H4 (cell line): ENCODE measurements at regions not wholly inside any gene's neighbourhood (a gene's known extent, or its start where the extent isn't known, plus 50 kb on each side); places are given as distances from the start of the nearest gene placed in this dataset.
"Not testable (repeated sequence)": the region's sequence is repeated elsewhere in the genome, so short reads cannot be mapped to it uniquely, and the experiment has no call there.

Experiments used
- DNase-seq: peaks from one replicate; pipeline ENCODE4 v3.0.0-alpha.2; 2015; ENCODE audit warnings: low spot score

DNA sequence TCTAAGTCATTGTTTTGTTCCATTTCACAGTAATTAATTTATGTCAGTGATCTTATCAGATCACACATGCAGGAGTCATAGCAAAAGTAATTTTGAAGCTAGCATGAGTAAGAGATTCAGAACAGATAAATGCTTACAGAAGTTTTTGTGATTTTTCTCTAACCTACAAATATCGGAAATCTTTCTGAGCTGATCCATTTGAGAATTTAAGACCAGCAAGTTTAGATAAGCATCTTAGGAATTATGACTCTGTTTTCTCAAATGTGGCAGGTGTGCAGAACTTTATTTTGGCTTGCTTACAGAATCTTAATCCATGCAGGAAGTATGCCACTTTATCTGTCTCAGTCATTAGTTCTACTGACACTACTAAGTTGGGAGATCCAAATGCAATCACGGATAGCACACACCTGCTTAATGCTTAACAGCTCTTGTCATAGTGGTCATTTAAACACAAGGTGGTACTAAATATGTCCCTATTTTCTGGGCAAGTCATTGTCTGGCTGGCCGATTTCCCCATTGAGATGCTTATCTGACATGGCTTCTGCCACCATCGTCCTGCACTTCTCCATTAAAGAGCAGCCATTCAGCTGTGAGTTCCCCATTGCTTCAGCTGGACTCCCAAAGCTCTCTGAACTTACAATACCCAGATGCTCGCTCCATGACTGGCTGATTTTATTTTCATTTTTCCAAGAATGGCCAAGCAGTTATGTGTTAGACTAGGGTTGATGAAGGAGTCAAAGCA lies 305.4 kb upstream of the NUDT12 start:
- DNase-seq, result no peak

DNA sequence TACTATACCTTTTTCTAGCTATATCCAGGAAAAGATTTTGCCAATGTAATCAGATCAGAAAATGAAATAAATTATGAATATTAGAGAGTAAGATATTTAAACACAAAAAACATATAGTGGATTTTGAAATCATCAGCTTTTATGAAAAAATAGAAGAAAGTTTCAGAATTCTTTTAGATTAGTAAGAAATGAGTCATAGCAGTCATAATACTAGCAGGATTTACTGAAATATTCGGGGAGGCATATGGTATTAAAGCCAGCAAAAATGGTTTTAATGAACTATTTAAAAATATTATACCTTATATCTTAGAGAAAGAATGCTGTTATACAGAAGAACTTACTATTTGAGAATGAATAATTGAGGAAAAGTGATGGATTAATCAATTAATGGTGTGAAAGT lies 303.6 kb upstream of the NUDT12 start:
- no peak for DNase-seq

DNA sequence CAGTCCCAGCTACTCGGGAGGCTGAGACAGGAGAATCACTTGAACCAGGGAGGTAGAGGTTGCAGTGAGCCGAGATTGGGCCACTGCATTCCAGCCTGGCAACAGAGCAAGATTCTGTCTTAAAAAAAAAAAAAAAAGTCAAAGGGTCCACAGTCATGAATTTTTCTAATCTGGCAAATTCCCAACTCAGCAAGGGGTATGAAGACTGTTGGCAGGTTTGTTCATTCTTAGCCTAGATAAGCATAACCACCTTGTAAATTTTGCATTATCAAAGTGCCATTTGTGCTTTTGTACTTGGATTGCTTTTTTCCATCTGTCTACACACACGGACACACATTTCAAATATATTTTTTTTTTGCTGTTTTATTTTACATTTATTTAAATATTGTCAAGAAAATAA lies 299.8 kb upstream of the NUDT12 start:
- DNase-seq, result no peak

DNA sequence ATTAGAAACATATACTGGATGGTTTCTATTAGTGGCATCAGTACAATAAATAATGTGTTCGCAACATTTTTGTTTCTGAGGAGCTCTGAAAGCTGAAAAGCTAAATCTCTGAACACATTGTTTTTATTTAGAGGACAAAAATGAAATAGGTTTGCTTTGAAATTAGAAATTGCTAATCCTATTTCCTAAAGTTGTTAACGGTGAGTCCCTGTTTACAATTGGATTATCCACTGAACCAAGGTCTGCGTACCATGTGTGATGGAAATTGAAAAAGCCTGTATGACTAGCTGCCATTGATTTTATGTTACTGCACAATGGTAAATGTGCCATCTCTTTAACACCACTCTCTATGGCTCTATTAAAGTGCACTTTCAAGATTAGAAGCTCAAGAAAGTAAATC lies 297.7 kb upstream of the NUDT12 start:
- no peak for DNase-seq

DNA sequence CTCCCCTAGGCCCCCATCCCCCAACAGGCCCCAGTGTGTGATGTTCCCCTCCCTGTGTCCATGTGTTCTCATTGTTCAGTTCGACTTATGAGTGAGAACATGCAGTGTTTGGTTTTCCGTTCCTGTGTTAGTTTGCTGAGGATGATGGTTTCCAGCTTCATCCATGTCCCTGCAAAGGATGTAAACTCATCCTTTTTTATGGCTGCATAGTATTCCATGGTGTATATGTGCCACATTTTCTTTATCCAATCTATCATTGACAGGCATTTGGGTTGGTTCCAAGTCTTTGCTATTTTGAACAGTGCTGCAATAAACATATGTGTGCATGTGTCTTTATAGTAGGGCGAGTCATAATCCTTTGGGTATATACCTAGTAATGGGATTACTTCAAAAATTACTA lies 295.8 kb upstream of the NUDT12 start:
- not testable (repeated sequence) for DNase-seq

DNA sequence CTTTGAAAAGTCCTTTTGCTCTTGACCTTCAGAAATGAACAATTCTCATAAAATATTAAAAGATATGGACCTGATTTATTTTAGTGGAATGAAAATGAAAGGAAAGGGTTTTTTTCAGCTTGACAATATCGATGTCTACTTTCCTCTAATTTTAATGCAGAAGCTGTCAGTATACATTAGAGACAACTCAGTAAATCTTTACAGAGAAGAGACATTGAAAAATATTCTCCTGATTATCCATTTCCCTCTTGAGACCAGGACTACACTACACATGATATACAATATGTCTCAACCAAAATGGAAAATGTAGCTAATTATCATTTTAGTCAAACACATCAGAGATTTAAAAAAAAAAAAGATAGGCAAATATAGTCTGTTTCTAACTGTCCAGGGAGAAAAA lies 288.5 kb upstream of the NUDT12 start:
- DNase-seq, result no peak

DNA sequence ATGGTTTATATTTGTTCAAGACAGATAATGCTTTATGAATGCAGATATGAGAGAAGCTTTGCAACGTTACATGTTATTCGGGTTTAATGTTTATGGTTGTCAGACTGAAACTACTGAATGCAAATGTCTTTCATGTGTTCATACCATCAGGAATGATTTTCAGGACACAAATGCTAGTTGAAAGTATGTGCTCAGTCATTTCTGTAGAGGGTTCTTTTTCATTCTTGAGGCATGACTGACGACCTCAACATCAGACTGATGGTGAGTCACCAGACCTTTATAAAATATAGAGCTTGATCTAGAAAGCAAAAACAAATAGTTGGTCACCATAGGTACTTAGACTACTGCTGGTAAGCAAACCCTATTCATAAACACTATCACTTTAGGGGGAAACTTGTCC lies 287.3 kb upstream of the NUDT12 start:
- peak; percentile 73 for DNase-seq

DNA sequence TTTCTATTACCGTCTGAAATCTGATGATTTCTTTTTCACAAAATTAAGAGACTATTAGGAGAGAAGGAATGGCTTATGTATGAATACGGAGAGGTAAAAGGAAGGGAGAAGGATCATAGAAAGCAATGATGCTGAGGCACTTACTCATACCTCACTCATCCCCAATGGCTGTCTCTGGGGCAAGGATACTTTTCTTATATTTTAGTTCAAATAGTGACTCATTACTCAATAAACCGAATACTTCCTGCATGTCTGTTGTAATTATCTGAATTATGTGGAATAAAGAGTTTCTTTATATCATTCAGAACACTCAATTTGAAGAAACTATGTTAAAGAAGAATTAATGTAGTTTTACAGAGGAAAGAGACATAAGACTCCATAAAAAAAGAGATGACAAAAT lies 284.5 kb upstream of the NUDT12 start:
- no peak for DNase-seq

DNA sequence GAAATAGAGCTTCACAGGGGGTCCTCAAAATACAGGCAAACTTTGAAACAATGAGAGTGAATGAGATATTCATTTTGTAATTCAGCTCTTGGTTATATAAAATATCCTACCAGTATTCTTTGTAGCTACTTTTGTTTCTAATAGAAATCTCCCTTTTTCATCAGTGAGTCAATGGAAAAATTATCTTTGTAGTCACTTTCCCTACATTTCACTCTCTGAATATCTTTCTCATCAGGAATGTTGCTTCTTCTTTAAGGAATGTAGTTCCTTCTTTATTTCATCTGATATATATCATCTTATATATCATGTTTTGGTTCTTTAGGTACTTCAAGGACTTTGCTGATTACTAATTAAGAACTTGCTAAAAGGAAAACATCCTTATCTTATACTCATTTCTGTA lies 280.3 kb upstream of the NUDT12 start:
- DNase-seq, result no peak

DNA sequence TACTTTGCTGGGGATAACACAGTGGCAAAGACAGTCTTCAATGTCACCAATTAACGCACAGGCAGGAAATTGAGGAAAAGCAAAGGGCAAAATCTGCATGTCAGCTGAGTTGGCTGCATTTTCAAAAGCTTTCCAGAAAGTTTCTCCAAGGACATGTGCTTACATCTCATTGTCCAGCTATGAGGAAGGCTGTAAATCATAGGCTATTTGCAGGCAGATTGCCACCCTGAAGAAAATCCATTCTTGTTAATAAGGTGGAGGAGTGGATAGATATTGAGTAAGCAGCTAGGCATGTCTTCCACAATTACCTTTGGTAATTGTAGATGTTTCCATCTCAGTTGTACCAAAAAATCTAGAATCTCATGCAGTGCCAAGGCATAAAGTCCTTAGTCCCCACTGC lies 278.0 kb upstream of the NUDT12 start:
- DNase-seq, result no peak

DNA sequence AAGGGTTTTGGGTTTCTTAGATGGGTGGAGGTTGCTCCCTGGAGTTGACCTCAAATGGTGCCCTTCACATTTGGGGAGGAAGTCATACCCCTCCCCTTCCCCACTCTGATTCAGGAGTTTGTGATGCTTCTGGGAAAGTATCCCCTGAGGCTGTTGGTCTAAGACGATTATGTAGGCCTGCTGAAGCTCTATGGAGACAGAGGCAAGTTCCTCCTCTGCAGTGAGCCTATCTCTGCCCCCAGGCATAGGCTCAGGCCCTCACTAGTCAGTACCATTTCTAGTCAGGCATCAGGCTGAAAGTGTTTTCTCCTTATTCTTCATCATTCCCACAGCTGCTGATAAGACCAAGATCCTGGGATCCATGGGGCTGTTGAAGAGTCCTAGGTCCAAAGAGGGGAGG lies 271.6 kb upstream of the NUDT12 start:
- no peak for DNase-seq

DNA sequence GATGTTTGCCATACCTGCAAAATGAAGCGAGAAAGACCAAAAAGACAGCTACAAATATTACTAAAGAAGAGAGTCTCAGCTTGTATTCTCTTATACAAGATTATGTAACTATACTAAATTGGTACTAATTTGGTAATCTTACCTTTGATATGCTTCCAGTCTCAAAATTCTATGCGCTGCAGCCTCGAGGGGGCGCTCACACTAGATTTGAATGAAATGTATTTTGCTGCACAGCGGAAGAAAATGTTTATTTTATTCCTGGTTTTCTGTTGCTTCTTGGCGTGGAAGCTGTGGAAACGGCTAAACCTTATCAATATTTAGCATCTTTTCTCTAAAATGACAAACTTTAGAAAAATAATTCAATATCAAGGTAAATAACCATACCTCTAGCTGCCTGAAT lies 267.0 kb upstream of the NUDT12 start:
- no peak for DNase-seq

DNA sequence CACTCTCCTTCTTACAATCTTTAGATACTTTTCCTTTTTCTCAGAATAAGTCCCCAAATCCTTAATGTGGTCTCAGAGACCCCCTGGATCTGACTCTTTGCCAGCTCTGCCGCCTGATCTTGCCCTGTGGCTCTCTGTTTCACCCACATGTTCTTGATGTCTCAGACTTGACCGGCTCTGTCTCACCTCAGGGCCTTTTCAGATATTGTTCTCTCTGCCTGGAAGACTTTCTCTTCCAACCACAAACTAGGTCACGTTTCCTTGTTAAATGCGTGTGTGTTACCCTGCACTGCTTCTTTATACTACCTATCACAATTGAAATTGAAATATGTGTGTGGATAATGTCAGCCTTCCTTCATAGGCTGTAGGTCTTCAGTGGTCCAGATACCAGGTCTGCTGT lies 265.4 kb upstream of the NUDT12 start:
- no peak for DNase-seq

DNA sequence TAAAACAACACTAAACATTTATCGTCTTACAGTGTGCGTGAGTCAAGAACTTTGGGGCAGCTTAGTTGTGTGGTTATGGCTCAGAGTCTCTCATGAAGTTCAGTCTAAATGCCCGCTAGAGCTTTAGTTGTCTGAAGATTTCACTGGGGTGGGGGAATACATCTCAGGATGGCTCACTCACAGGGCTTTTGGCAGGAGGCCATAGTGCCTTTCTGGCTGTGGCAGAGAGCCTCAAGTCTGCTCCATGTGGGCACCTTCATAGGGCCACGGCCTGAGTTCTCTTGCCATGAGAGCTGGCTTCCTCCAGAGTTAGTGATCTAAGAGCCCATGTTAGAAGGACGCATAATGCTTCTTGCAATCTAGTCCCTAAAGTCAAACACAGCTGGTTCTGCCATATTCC lies 258.8 kb upstream of the NUDT12 start:
- DNase-seq, result no peak

DNA sequence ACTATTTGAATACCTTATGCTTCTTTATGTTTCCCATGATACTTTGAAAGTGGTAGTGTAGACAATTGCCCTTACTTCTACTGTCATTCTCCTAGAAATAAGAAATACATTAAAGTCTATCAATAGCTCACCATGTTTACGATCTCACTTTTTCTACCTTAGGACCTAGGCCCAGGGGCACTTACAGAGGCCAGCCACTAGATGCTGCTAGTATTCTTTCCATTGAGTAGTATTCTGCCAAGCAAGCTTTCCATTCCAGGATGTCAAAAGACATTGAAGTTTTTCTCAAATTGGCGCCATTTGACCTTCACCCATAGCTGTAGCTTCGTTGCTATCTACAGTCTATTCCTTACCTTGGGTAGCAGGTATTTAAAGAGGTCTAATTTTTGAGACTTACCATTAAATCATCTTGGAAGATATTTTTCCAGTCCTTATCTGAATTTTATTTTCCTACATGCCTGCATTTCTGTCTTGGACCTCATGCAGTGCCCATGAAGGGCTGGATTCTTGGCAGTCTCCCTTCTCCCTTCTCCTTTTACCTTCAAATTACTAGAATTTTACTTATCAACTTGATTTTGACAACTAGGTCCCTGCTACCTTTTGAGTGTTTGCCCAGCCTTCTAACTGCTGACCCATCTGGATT lies 246.0 kb upstream of the NUDT12 start:
- peak; percentile 75 for DNase-seq

DNA sequence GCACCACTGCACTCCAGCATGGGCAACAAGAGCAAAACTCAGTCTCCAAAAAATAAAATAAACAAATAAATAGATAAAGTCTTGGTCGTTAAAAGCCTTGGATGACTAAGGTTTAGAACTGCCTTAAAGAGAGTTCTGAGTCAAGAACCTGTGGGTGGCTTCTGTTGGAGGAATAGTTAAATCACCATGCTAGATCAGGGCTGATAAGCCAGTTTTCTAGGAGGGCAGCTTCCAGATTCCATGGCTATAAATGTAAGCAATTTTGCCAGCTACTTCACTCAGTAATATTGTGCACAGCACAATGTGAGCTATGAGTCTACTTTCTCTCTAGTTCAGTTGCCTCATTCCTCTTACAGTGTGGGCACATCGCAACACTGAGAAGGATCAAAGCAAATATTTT lies 242.1 kb upstream of the NUDT12 start:
- DNase-seq, result peak; percentile 27

DNA sequence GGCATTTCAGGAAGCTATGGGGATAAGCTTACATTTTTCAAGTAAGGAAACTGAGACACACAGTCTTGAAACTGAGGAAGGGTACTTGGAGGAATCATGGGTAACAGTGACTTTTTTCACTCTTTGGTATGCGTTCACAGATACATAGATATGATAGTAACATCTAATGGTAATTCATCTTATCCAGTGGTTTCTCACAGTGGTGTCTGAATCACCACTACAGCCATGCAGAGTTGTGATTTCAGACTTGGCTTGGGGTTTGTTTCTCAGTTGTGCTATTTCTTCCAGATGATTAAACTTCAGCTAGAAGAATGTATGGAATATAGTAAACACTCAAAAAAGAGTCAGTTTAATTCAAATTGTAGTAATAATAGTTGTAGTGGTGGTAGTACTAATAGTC lies 239.1 kb upstream of the NUDT12 start:
- DNase-seq, result no peak

DNA sequence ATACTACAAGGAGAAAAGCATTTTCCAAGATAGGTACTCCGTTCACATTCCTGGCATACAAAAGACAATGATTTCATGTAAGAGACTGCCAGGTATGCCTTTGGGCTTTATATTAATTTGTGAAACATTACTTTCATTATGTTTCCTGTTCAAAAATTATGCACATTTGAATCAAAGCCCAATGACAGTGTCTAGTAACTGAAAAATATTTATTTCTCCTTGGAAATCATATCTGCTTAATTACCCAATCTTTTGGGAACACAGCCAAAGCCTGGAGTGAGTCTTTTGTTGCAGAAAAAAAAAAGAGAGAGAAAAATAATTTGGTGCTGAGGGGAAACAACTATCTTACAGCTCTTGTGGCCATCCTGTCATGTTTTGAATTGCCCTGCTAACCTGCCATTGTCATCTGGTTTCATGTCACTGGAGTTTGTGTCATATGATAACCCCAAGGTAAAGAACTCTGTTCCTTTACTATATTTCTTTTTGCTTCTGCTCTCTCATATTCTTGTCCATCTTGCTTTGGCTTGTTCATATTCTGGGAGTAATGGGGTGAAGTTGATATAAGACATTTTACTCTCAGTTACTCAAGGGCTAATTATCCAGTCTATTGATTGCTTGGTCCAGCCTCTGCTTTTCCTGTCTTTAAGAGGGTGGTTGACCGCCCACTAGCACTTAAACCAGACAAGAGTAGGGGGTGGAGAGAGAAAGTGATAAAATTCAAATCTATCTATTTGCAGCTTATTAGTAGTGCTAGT lies 238.3 kb upstream of the NUDT12 start:
- no peak for DNase-seq

DNA sequence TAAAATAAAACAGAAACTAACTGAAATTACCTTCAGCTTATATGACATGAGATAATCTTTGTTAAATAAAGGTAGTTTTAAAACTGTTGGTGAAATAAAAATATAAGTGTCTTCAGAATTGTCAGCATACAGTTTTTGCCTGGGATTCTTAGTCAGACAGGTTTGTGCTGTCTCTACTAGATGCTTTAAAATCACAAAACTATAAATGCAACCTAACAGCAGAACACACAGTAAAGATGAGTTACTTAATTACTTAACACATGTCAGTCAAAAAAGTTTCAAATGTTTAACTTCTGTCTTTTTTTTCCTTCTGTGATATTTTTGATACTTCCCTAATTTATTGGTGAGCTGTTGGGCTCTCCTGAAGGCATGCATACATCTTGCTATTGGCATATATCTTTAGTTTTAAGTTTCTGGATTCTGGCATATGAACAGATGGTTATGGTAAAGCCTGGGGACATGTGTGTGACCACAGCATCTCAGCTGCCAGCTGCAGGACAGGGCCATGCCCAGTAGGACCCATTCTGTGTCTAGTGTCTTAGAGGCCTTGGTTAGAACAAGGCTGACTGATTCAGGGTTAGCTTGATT lies 231.1 kb upstream of the NUDT12 start:
- no peak for DNase-seq

DNA sequence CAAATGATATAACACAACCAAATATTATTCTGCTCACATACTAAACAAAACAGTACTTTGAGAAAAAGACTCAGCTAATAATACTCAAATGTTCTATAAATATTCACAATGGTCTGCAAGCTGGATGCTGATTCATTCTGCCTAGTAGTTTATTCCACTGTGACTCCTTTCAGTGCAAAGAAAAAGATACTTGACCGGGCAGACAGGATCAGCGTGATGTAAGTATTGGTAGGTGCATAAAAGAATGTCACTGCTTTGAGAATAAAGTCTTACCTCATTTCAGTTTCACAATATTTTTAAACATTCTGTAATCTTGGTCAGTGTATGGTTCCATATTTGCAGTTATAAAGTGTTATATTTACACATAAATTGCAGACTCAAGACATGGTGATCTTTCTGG lies 223.0 kb upstream of the NUDT12 start:
- DNase-seq, result no peak

DNA sequence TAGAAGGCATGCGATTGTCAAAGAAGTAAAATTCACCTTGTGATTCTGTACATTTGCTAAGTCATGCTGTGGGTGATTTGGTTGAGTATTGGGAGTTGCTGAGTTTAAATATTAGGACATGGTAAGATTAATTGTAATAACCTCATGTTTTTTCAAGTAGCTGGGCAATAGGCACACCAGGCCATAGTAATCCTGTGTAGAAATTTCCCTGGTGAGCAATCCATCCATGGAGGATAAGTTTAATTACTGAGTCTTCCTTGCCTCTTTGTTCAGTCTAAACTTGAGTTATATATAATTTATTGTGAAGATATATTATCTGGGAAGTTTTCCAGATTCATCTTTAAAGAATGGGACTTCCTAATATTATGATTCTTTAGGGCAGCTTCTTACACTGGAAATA lies 221.1 kb upstream of the NUDT12 start:
- no peak for DNase-seq

DNA sequence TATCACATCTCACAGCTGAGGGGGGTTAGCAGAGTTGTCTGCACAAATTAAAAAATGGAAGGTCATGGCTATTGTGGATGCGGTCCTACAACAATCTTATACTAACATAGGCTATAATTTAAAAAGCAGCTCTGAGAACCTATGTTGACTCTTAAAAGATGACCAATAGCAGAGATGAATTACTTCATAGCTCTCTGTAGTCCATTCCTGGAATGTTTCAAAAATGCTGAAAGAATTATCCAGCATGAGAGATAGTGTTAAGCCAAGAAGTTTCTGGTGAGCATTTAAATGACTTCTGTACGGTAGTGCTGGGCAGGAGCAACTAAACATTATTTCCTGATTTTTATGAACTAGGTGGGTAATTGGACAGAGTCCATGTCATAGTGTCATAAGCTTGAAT lies 218.2 kb upstream of the NUDT12 start:
- no peak for DNase-seq

DNA sequence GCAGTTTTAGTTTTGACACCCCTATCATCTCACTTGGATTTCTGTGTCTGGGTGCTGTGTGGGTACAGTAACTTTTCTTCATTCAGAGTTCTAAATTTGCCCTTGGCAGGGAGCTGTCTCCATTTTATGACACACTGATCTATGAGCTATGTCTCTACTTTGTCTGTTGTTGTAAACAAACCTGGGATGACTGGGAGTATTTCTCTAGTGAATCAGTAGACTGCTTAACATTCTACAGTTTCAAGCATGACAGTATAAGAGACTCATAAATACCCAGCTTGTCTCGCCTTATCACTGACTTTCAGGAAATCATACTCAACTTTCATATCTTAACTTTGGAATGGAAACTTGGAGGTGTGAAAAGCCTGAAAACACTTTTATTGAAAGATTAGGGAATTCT lies 212.1 kb upstream of the NUDT12 start:
- no peak for DNase-seq
